ENCODE measurements at regions not wholly inside any gene's neighbourhood (a gene's known extent, or its start where the extent isn't known, plus 50 kb on each side); places are given as distances from the start of the nearest gene placed in this dataset.

DNA sequence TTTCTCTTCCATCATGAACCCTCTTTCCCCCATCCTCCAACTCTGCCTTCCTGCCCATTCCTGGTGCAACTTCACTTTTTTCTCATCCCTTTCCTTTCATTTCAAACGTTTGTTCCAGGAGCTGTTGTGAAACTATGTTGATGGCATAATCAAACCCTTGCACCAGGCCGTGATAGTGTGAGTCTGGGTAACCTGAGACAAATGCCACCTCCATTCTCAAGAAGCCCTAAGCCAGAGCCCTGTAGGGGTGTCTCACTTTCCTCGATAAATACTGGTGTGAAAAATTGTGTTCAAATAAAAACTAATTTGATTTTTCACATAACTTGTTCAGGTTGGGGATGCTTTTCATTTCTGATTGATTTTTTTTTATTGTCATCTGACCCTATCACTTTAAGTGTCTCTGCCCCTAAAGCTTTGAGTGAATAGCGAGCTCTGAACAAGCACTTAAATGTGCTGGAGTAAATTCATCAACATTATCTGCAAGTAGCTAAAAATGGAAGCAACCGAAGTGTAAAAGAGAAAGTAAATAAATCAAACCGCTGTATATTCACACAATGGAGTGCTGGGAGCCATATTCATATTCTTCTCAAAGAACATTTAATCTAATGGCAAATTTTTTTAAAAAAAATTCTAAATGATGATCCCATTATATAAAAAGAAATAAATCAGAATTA, 303.1 kb upstream of the CDYL start:
- TF ChIP-seq, protein P1, sequence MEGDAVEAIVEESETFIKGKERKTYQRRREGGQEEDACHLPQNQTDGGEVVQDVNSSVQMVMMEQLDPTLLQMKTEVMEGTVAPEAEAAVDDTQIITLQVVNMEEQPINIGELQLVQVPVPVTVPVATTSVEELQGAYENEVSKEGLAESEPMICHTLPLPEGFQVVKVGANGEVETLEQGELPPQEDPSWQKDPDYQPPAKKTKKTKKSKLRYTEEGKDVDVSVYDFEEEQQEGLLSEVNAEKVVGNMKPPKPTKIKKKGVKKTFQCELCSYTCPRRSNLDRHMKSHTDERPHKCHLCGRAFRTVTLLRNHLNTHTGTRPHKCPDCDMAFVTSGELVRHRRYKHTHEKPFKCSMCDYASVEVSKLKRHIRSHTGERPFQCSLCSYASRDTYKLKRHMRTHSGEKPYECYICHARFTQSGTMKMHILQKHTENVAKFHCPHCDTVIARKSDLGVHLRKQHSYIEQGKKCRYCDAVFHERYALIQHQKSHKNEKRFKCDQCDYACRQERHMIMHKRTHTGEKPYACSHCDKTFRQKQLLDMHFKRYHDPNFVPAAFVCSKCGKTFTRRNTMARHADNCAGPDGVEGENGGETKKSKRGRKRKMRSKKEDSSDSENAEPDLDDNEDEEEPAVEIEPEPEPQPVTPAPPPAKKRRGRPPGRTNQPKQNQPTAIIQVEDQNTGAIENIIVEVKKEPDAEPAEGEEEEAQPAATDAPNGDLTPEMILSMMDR (conservative IDR thresholded peaks at IDR 0.05; ENCODE audit: low read length) = no peak
- TF ChIP-seq EZH2phosphoT487 (IDR thresholded peaks at IDR 0.05; ENCODE audit: borderline replicate concordance, low read depth, low read length) = no peak
